ENCODE measurements at regions not wholly inside any gene's neighbourhood (a gene's known extent, or its start where the extent isn't known, plus 50 kb on each side); places are given as distances from the start of the nearest gene placed in this dataset.

DNA sequence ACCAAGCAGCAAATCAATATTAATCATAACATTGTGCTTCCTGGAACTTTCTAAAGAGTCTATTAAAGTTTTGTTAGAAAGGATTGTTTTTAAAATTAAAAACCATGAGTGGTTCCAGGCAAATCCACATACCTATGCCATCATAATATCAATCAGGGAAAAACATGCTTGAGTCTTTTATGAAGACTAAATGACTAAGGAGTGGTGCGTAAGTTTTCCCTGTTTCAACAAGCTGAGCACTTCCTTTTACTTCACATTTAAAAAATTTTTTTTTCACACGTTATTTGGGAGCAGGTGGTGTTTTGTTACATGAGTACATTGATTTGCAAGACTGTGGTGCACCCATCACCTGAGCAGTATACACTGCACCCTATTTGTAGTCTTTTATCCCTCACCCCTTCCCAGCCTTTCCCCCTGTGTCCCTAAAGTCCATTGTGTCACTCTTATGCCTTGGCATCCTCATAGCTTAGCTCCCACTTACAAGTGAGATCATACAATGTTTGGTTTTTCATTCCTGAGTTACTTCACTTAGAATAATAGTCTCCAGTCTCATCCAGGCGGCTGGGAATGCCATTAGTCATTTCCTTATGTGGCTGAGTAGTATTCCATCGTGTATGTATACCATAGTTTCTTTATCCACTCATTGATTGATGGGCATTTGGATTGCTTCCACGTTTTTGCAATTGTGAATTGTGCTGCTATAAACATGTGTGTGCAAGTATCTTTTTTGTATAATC lies 1190.3 kb upstream of the RAG2 start:
- TF ChIP-seq CTCF (IDR thresholded peaks at IDR 0.05) (no peak), POLR2A (IDR thresholded peaks at IDR 0.05) (no peak)
